Amniotic epithelial cell (primary cell): ENCODE measurements at regions not wholly inside any gene's neighbourhood (a gene's known extent, or its start where the extent isn't known, plus 50 kb on each side); places are given as distances from the start of the nearest gene placed in this dataset.
"Not testable (repeated sequence)": the region's sequence is repeated elsewhere in the genome, so short reads cannot be mapped to it uniquely, and the experiment has no call there.

Source experiments
- DNase-seq: peaks from one replicate; pipeline ENCODE4 v3.0.0-alpha.2; 2010; ENCODE audit warnings: low read depth

- not testable (repeated sequence) for DNase-seq
Observed at GRCh38 chr2:111425789-111426201, 305.1 kb downstream of the BCL2L11 start.

DNA sequence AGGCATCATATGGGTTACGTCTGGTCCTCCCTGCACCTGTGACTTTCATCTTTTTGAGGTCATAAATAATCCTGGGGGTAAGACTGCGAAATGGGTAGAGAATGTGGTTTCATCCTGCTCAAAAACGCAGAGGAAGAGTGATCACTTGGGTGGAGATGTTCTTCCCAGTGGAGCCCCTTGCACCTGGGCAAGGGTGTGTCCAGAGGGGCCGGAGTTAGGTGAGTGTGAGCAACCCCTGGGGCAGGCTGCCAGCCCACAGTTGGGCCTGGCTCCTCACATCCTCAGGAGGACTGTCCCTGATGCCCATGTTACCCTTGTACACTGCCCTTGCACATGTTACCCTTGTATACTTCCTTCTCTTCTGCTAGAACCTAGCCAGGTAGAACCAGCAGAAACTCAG lies 306.6 kb downstream of the BCL2L11 start:
- DNase-seq = not testable (repeated sequence)

DNA sequence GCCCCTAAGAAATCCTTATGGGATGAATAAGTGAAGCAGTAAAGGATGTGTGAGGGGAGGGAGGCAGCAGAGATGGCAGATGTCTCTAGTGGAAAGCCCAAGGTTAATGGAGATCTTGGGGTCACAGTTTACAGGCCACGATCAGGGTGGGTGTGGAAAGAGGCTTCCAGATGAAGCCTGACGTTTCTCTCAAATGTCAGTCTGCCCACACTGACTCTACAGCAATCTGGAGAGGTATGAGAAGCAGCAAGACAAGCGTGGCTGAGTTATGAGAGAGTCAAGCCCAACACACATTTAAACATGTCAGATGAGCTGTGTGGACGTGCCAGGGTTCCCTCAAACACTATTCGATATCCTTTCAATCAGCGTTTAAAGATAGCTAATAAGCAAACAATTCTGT lies 308.2 kb downstream of the BCL2L11 start:
- DNase-seq = not testable (repeated sequence)

- DNase-seq = not testable (repeated sequence)
Observed at GRCh38 chr2:111429353-111429752, 308.6 kb downstream of the BCL2L11 start.

DNA sequence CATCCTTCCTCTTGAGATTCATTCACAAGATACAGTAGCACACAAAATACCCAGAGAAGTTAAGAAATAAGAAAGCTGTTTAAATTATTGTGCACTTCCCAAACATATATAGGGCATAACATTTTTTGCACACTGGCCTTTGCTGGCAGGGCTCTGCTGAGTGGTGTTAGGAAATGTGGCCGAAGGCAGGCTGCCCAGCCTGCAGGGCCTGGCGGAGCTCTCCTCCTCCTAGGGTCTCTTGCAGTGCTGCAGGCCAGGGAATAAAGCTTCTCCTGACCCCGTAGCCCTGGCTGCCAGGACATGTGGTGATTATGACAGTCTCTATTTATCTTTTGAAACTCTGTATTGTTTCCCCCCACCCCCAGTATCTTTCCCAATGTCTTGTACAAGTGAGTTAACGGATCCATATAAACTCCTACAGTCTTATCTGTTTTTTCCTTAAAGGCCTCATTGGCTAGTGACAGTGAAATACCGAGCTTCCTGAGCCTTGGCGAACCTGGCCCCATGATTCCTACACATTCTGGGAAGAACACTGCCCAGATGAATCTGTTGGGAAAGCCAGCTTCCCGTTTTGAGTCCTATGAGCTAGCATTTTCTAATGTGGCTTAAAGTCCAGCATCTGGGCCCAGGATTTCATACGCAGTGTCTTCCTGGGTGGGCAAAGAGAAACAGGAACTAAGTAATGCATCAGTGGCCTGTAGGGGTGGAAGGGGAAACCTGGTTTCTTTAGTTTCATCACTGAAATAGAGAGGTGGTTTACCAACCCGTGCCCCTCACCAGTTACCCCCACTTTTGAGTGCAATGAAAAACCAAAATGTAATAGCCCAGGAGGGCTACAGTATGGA lies 310.3 kb downstream of the BCL2L11 start:
- not testable (repeated sequence) for DNase-seq

DNA sequence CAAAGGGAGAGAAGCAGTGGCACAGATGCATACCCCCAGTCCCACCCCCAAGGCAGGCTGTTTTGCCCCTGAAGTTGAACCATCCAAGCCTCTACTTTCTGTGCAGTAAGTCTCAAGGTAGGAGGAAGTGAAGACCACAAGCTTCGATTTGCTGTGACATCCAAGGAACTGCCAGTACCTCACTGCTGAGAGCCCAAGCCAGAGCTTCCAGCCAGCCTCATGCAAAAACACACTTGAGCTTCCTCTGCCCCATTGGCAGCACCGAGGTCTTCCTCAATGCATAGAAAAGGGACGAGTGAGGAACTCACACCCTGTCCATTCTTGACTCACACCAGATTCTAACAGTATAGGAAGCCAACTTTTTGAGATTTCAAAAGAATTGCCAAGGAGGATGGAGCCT lies 311.7 kb downstream of the BCL2L11 start:
- DNase-seq = not testable (repeated sequence)

- not testable (repeated sequence) for DNase-seq
Observed at GRCh38 chr2:111432916-111433499, 312.3 kb downstream of the BCL2L11 start.

- peak; percentile 36 for DNase-seq
Observed at GRCh38 chr2:111433892-111434607, 313.3 kb downstream of the BCL2L11 start.

GRCh38 chr2:111434608-111434939 lies 313.9 kb downstream of the BCL2L11 start:
- not testable (repeated sequence) for DNase-seq

DNA sequence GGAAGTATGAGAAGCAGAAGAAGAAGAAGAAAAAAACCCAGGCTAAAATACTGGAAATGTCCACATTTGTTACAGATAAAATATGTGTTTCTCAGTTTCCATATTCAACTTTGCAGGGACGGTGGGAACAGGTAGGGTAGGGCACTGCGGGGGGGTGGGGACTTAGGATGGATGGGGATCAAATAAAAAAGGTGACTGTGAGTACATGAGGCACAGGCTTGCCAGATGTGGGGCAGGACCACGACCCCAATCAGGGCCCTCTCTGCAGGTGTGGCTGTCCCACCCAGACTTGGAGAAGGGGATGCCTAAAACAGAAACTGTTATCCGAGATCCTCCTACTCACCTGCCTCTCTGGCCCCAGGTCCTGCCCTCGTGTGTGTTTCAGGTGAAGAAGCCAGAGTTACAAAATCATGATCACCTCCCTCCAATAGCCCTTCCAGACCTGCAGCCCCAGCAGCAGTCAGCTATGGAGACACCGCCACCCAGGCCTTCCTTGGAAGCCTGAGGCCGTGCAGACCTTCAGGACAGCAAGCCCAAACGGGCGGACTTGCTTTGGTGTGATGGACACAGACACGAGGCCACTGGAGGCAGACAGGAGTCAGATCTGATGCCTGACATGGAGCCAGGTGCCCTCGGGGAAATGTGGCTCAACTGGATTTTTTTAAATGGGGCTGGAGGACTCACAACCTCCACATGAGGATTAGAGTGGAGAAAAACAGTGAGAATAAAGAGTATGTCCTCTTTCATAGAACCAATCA lies 315.0 kb downstream of the BCL2L11 start:
- not testable (repeated sequence) for DNase-seq

DNA sequence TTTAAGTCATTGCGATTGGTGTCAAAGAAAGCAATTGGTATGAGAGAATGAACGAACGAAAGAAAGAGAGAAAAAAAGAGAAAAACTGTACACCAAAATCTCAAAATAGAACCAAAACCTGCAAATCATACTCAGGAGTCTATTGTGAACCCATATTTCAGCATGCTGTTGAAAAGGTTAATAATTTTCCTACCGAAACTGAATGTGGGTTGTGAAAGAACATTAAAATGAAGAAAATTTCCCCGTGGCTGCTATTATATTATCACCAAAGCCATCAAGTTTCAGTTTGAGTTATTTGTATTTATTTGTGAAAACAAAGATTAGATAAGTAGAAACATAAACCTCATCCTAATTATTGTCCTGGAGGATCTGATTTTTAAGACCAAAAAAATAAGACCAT lies 315.7 kb downstream of the BCL2L11 start:
- DNase-seq = not testable (repeated sequence)

- not testable (repeated sequence) for DNase-seq
Observed at GRCh38 chr2:111437288-111437990, 316.7 kb downstream of the BCL2L11 start.

DNA sequence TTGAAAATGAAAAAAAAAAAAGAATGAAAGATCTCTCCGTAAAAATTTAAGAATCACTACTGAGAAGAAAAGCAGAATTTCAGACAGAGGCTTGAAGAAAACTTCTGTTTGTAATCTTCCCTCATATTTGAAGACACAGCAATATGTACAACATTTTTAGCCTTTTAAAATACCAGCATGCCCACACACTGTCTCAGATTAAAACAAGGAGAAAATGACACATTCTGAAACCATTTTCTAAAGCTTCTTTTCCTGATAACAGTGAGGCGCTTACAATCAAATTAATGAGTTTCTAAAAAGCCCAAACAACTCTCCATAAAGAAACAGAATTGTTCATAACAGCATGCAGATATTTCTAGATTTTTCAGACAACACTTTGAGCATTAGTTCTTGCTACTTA lies 317.4 kb downstream of the BCL2L11 start:
- DNase-seq = not testable (repeated sequence)

DNA sequence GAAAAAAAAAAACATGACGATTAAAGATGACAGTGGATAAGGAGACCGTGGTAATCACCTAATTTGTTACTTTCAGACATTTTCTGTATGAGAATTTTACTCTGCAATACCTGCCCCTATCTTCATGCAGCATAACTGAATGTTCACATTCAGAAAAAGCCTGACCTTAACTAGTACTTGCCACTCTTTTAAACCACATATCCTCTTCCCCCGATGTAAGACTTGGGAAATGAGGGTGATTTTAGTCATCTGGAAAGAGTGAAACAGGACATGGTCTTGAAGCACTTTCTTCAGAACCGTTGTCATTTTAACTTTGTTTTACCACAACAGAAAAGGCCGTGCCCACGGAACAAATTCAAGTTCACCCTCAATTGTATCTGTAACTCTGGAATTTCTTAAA lies 318.5 kb downstream of the BCL2L11 start:
- DNase-seq = not testable (repeated sequence)

DNA sequence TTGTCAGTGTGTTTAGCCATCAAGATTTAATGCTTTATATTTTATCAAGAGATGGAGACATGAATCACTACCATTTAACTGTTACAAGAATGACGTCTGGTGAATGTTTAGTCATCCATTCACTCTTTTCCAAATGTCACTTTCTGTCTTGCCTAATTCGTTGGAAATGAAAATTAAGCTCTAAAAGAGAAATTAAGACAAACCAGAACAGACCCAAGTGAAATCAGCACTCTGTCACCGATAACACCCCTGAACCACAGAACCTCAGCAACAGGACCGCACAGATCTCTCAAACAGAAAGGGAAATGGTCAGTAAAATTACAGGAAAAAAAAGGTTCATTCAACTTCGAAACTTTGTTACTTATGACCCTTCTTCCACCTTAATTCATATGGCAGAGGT lies 320.9 kb downstream of the BCL2L11 start:
- peak; percentile 31 for DNase-seq

DNA sequence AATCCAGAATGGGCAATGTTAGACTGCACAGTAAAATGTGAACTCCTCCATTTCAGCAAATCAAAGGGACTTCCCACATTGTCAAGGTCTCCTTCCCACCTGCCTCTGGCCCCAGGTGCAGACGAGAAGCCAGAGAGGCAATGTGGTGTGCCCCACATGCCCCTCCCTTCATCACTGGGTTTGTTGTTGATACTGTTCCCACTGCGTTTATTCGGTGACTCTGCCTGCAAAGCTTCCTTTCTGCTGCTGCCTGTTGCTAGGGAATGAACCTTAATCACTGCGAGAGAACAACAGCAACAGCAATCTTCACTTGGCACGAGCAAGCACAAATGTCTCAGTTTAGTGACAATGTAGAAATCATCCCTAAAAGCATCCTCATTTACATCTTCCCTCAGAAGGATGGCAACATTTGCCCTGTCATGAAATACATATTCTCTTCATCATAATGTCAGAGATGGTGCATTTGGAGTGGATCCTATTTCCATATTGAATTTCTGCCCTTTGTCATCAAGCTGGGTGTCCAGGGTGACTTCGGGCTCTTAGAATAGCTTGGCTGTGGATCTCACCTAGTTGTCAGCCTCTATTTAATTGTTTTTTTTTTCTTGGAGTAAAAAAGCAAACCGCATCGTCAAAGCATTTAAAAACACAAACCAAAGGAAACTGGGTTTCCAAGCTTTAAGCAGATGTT lies 322.2 kb downstream of the BCL2L11 start:
- not testable (repeated sequence) for DNase-seq

- not testable (repeated sequence) for DNase-seq
Observed at GRCh38 chr2:111444516-111444915, 323.8 kb downstream of the BCL2L11 start.

DNA sequence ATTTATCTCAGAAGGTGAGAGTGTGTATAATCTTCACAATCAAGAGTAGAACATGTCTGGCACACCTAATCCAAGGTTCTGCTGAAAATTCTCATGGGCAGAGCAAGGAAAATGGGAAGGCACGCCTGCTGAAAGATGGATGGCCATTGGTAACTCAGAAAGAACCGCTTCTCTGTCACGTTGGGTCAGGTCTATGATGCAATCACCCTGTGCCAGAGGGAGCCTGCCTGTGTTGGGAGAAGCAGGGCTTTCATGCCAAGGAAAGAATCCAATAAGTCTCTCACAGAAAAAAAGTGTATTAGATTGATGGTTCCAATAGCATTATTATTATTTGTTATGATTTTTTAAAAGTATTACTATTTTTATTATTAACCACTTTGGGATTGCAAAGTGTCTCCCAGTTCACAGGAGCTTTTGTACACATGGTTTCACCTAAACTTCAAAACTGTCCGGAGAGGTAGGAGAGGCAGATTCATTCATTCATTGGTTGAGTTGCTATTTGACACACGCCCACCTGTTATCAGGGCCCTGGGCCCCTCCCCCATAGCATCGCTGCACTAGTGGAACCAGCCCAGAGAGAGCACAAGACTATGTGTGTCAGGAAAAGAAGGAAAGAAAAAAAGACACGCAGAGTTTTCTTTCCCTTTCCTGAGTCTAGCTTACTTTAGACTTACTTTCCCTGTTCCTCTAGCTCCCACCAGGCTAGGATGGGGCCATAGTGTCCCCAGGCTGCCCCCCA lies 324.6 kb downstream of the BCL2L11 start:
- not testable (repeated sequence) for DNase-seq

- not testable (repeated sequence) for DNase-seq
Observed at GRCh38 chr2:111445941-111446340, 325.2 kb downstream of the BCL2L11 start.

DNA sequence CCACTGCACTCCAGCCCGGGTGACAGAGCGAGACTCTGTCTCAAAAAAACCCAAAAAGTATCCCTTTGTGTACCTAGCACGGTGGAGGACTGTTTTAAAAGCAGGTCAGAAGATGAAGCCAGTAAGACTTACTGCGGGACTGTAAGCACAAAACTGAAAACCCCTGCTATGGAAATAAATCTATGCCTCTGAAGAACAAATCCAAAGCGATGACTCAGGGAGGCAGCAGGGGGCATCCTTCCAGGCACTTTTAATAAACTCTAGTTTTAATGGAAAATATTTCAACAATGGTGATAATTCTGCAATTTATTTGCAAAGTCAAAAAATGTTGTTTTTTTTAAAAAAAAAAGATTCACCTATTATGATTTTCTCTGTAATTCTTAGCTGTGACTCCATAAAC lies 326.8 kb downstream of the BCL2L11 start:
- not testable (repeated sequence) for DNase-seq
